C4-2B (cell line): ENCODE measurements at regions not wholly inside any gene's neighbourhood (a gene's known extent, or its start where the extent isn't known, plus 50 kb on each side); places are given as distances from the start of the nearest gene placed in this dataset.
"Not testable (repeated sequence)": the region's sequence is repeated elsewhere in the genome, so short reads cannot be mapped to it uniquely, and the experiment has no call there.

ENCODE experiments used
- H3K27ac ChIP-seq: fragments of 450-650 bp; 2 replicates; pipeline ENCODE4 v1.5.1; 2017
- ZFX ChIP-seq: fragments of 450-650 bp; IDR thresholded peaks from 2 replicates; pipeline ENCODE4 v1.6.1; 2017
- TF ChIP-seq, protein P1 (sequence below): fragments of 450-650 bp; conservative IDR thresholded peaks from 2 replicates; pipeline ENCODE4 v1.5.1; 2017; ENCODE audit warnings: mild to moderate bottlenecking

DNA sequence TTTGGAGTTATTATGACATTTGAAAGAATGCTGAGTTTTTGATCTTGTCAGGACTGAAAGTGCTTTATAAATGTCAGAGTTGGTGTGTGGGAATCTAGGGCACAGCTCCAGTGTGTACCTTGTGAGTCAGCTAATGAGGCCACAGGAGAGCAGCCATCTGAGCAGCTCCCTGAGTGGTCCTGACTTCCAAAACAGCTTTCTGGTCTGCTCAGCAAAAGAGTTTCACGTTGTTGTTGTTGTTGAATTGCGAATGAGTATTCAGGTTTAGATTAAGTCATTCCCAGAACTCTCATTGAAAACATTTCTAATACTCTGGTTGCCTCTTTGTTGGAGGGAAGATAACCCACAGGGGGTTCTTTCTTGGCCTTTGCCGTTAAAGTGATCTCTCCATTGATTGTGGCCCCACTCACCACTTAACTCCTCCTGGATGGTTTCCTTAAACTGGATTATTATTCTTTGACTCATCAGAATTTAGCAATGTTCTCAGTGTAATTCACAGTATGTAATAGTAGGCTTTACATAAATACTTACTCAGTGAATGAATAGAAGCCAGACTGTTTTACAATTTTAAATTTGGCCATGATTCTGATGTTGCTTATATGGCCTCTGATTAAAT lies 125.1 kb upstream of the SGCD start:
- no peak overlapping the region for H3K27ac ChIP-seq
- TF ChIP-seq, protein P1, sequence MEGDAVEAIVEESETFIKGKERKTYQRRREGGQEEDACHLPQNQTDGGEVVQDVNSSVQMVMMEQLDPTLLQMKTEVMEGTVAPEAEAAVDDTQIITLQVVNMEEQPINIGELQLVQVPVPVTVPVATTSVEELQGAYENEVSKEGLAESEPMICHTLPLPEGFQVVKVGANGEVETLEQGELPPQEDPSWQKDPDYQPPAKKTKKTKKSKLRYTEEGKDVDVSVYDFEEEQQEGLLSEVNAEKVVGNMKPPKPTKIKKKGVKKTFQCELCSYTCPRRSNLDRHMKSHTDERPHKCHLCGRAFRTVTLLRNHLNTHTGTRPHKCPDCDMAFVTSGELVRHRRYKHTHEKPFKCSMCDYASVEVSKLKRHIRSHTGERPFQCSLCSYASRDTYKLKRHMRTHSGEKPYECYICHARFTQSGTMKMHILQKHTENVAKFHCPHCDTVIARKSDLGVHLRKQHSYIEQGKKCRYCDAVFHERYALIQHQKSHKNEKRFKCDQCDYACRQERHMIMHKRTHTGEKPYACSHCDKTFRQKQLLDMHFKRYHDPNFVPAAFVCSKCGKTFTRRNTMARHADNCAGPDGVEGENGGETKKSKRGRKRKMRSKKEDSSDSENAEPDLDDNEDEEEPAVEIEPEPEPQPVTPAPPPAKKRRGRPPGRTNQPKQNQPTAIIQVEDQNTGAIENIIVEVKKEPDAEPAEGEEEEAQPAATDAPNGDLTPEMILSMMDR: no peak
- no peak for TF ChIP-seq ZFX

GRCh38 chr5:156208271-156208670 lies 118.7 kb upstream of the SGCD start:
- no peak overlapping the region for H3K27ac ChIP-seq
- TF ChIP-seq, protein P1: no peak
- TF ChIP-seq ZFX: no peak

GRCh38 chr5:156218367-156219158 lies 108.4 kb upstream of the SGCD start:
- TF ChIP-seq, protein P1: no peak
- TF ChIP-seq ZFX: no peak
- no peak overlapping the region for H3K27ac ChIP-seq

- TF ChIP-seq ZFX: no peak
- TF ChIP-seq, protein P1: no peak
- H3K27ac ChIP-seq: no peak overlapping the region
These were observed 107.4 kb upstream of the SGCD start for GRCh38 chr5:156219483-156220005.

- TF ChIP-seq, protein P1: no peak
- no peak for TF ChIP-seq ZFX
- H3K27ac ChIP-seq: no peak overlapping the region
These were observed 105.1 kb upstream of the SGCD start for GRCh38 chr5:156221816-156222215.

DNA sequence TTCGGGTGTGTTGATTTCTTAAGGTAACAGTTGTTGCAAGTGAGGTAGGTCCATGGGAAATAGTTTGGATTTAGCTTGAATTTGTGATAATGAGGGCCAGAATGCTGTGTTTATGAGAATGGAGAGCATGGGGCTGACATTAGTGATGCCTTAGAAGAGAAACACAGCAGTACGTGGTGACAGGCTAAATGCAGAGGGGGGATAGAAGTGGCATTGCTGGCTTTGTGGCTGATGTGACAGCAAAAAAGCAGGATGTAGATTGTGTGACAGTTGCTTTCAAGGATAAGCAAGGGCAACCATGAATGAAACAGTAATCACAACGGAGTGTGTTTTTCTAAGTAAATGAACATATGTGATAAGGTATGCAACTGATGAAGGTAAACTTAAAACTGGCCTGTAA lies 103.4 kb upstream of the SGCD start:
- TF ChIP-seq, protein P1: no peak
- H3K27ac ChIP-seq: no peak overlapping the region

DNA sequence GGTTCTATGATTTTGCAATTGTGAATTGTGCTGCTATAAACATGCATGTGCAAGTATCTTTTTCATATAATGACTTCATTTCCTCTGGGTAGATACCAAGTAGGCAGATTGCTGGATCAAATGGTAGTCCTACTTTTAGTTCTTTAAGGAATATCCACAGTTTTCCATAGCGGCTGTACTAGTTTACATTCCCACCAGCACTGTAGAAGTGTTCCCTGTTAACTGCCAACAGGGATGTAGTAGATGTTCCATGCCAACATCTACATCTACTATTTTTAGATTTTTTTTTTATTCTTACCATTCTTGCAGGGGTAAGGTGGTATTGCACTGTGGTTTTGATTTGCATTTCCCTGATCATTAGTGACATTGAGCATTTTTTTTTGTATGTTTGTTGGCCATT lies 100.5 kb upstream of the SGCD start:
- not testable (repeated sequence) for H3K27ac ChIP-seq
